Inflammatory macrophage treated with lipopolysaccharide for 4 hours (primary cell): ENCODE measurements at regions not wholly inside any gene's neighbourhood (a gene's known extent, or its start where the extent isn't known, plus 50 kb on each side); places are given as distances from the start of the nearest gene placed in this dataset.
A peak's percentile ranks its signal among the peaks of the same experiment; 100 is the strongest.

ENCODE experiments used
- DNase-seq: peaks from one replicate; pipeline ENCODE4 v3.0.0-alpha.2; 2020

GRCh38 chr12:112559784-112560183 lies 141.0 kb downstream of the PTPN11 start:
- no peak for DNase-seq

GRCh38 chr12:112564160-112564784 lies 145.5 kb downstream of the PTPN11 start:
- DNase-seq = no peak

- DNase-seq = no peak
These were observed 149.9 kb downstream of the PTPN11 start for GRCh38 chr12:112568641-112569040.

- no peak for DNase-seq
These were observed 151.3 kb downstream of the PTPN11 start for GRCh38 chr12:112570096-112570495.

GRCh38 chr12:112573141-112573540 lies 154.4 kb downstream of the PTPN11 start:
- DNase-seq = no peak

GRCh38 chr12:112574896-112575558 lies 156.3 kb downstream of the PTPN11 start:
- DNase-seq = no peak

GRCh38 chr12:112575559-112576067 lies 156.9 kb downstream of the PTPN11 start:
- no peak for DNase-seq

- no peak for DNase-seq
These were observed 159.0 kb downstream of the PTPN11 start for GRCh38 chr12:112577473-112578329.

- DNase-seq = no peak
These were observed 165.5 kb downstream of the PTPN11 start for GRCh38 chr12:112584266-112584722.

- no peak for DNase-seq
These were observed 167.5 kb downstream of the PTPN11 start for GRCh38 chr12:112586148-112586783.

- DNase-seq = no peak
These were observed 170.5 kb downstream of the PTPN11 start for GRCh38 chr12:112589275-112589674.

- no peak for DNase-seq
These were observed 171.5 kb downstream of the PTPN11 start for GRCh38 chr12:112590281-112590680.

GRCh38 chr12:112591488-112591887 lies 172.7 kb downstream of the PTPN11 start:
- no peak for DNase-seq

GRCh38 chr12:112595410-112595809 lies 176.7 kb downstream of the PTPN11 start:
- DNase-seq = peak; percentile 80

- DNase-seq = peak; percentile 33
These were observed 179.2 kb downstream of the PTPN11 start for GRCh38 chr12:112597986-112598385.

GRCh38 chr12:112598626-112599025 lies 179.9 kb downstream of the PTPN11 start:
- DNase-seq = peak; percentile 56

- peak; percentile 86 for DNase-seq
These were observed 181.1 kb downstream of the PTPN11 start for GRCh38 chr12:112599871-112600270.

- no peak for DNase-seq
These were observed 183.4 kb downstream of the PTPN11 start for GRCh38 chr12:112602150-112602549.

GRCh38 chr12:112606611-112607365 lies 184.8 kb upstream of the RPH3A start:
- DNase-seq = peak; percentile 79

- DNase-seq = no peak
These were observed 184.1 kb upstream of the RPH3A start for GRCh38 chr12:112607427-112607826.

- no peak for DNase-seq
These were observed 179.6 kb upstream of the RPH3A start for GRCh38 chr12:112611908-112612307.

GRCh38 chr12:112615196-112615595 lies 176.4 kb upstream of the RPH3A start:
- DNase-seq = no peak
